ENCODE measurements at regions not wholly inside any gene's neighbourhood (a gene's known extent, or its start where the extent isn't known, plus 50 kb on each side); places are given as distances from the start of the nearest gene placed in this dataset.

GRCh38 chr5:2289380-2289779 lies 406.7 kb upstream of the IRX4 start:
- whole genome bisulfite sequencing: 98% methylated on average over 8 of the region's 8 CpGs
- no peak overlapping the region for H3K27ac ChIP-seq
- H3K36me3 ChIP-seq: no peaks in the 10 kb centered on the region
- no peaks in the 10 kb centered on the region for H3K4me1 ChIP-seq
- TF ChIP-seq POLR2AphosphoS5 (IDR thresholded peaks at IDR 0.05): no peak
- no peak for TF ChIP-seq POLR2A (IDR thresholded peaks at IDR 0.05)
- no peaks in the 10 kb centered on the region for H3K9me3 ChIP-seq
- no peak for DNase-seq (ENCODE audit: low spot score in 2 of 2)
- no peak overlapping the region for H3K4me3 ChIP-seq
- no peaks in the 10 kb centered on the region for H3K27me3 ChIP-seq

GRCh38 chr5:2288968-2289367 lies 406.2 kb upstream of the IRX4 start:
- Histone ChIP-seq H3K36me3 (no peaks in the 10 kb centered on the region), H3K4me3 (no peak overlapping the region), H3K9me3 (no peaks in the 10 kb centered on the region), H3K27ac (no peak overlapping the region), H3K27me3 (no peaks in the 10 kb centered on the region), H3K4me1 (no peaks in the 10 kb centered on the region)
- TF ChIP-seq CTCF (IDR thresholded peaks at IDR 0.05): no peak
- DNase-seq (ENCODE audit: low spot score in 2 of 2): no peak
- 81% methylated on average over 16 of the region's 16 CpGs for WGBS

- H3K27ac ChIP-seq: no peak overlapping the region
- H3K4me3 ChIP-seq: no peak overlapping the region
- WGBS: 82% methylated on average over 11 of the region's 11 CpGs
- DNase-seq (ENCODE audit: low spot score in 2 of 2): no peak
- no peaks in the 10 kb centered on the region for H3K27me3 ChIP-seq
- no peak for TF ChIP-seq CTCF (IDR thresholded peaks at IDR 0.05)
- no peak for TF ChIP-seq POLR2A (IDR thresholded peaks at IDR 0.05)
- TF ChIP-seq EP300 (IDR thresholded peaks at IDR 0.05): no peak
- TF ChIP-seq POLR2AphosphoS5 (IDR thresholded peaks at IDR 0.05): no peak
- no peaks in the 10 kb centered on the region for H3K4me1 ChIP-seq
- no peaks in the 10 kb centered on the region for H3K9me3 ChIP-seq
- no peaks in the 10 kb centered on the region for H3K36me3 ChIP-seq
These were observed 405.7 kb upstream of the IRX4 start for GRCh38 chr5:2288466-2288865.

- 86% methylated on average over 7 of the region's 7 CpGs for WGBS
- DNase-seq (ENCODE audit: low spot score in 2 of 2): no peak
- Histone ChIP-seq H3K4me3 (no peak overlapping the region), H3K27ac (no peak overlapping the region), H3K36me3 (no peaks in the 10 kb centered on the region), H3K4me1 (no peaks in the 10 kb centered on the region), H3K27me3 (no peaks in the 10 kb centered on the region), H3K9me3 (no peaks in the 10 kb centered on the region)
- TF ChIP-seq EP300 (IDR thresholded peaks at IDR 0.05): no peak
These were observed 403.5 kb upstream of the IRX4 start for GRCh38 chr5:2286250-2286649.

GRCh38 chr5:2284678-2285077 lies 402.0 kb upstream of the IRX4 start:
- no peaks in the 10 kb centered on the region for H3K9me3 ChIP-seq
- no peaks in the 10 kb centered on the region for H3K4me1 ChIP-seq
- TF ChIP-seq CTCF (IDR thresholded peaks at IDR 0.05) (no peak), EP300 (IDR thresholded peaks at IDR 0.05) (no peak), POLR2AphosphoS5 (IDR thresholded peaks at IDR 0.05) (no peak), POLR2A (IDR thresholded peaks at IDR 0.05) (no peak)
- H3K4me3 ChIP-seq: no peak overlapping the region
- WGBS: 95% methylated on average over 8 of the region's 8 CpGs
- H3K36me3 ChIP-seq: no peaks in the 10 kb centered on the region
- no peaks in the 10 kb centered on the region for H3K27me3 ChIP-seq
- H3K27ac ChIP-seq: no peak overlapping the region
- no peak for DNase-seq (ENCODE audit: low spot score in 2 of 2)

GRCh38 chr5:2283481-2284045 lies 400.8 kb upstream of the IRX4 start:
- Histone ChIP-seq H3K4me1 (no peaks in the 10 kb centered on the region), H3K4me3 (no peak overlapping the region), H3K27ac (no peak overlapping the region), H3K9me3 (no peaks in the 10 kb centered on the region), H3K36me3 (no peaks in the 10 kb centered on the region), H3K27me3 (no peaks in the 10 kb centered on the region)
- TF ChIP-seq POLR2A (IDR thresholded peaks at IDR 0.05) (no peak), CTCF (IDR thresholded peaks at IDR 0.05) (no peak), EP300 (IDR thresholded peaks at IDR 0.05) (no peak), POLR2AphosphoS5 (IDR thresholded peaks at IDR 0.05) (no peak)
- WGBS: 95% methylated on average over 10 of the region's 10 CpGs
- no peak for DNase-seq (ENCODE audit: low spot score in 2 of 2)

Data from suprapubic skin (tissue), 4 donors.